ENCODE measurements at regions not wholly inside any gene's neighbourhood (a gene's known extent, or its start where the extent isn't known, plus 50 kb on each side); places are given as distances from the start of the nearest gene placed in this dataset.

DNA sequence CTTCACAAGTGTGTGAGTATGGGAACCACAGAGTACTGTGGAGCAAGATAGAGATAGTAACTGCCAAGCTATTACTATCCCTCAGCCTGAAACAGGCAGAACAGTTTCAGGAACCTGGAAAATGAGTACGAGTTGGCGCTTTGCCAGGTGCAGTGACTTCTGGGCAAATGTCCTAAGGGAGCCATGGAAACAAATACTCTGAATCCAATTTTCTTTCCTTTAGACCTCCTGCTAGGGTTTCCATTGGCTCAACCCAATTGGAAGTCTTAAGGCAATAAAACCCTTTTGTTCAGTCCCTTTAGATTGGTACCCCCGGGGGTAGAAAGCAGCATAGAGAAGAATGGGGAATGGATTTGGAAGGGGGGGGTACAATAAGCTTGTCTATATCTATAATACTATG, 205.0 kb upstream of the EPHA7 start:
- H3K27me3 Mint-ChIP-seq (ENCODE audit: insufficient read depth) = no peaks in the 10 kb centered on the region
- DNase-seq = no peak
- H3K4me1 Mint-ChIP-seq (ENCODE audit: low read depth) = no peaks in the 10 kb centered on the region
- H3K27ac Mint-ChIP-seq = no peak overlapping the region
- H3K36me3 Mint-ChIP-seq (ENCODE audit: low read depth) = no peaks in the 10 kb centered on the region
- no peak overlapping the region for H3K4me3 Mint-ChIP-seq
- no peak for TF ChIP-seq CTCF (IDR thresholded peaks at IDR 0.05)
- H3K9me3 Mint-ChIP-seq = peaks cover 47% of the 10 kb centered on the region

DNA sequence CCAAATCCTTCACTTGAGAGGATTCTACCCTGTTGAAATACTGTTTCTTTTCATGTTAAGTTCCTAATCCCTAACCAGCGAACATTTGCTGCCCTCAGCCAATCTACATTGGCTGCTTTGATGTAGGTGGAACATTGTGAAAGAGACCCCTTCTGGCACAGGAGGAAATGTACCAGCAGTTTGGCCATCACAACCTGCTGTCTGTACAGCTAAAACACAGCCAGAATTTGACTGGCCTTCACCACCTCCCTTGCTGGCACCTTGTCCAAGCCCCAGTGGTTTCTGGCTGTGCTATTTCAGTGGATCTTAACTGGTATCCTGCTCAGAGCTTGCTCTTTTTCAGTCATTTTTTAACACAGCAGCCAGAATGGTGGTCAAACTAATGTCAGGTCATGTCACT, 202.1 kb upstream of the EPHA7 start:
- no peak overlapping the region for H3K4me3 Mint-ChIP-seq
- DNase-seq = no peak

DNA sequence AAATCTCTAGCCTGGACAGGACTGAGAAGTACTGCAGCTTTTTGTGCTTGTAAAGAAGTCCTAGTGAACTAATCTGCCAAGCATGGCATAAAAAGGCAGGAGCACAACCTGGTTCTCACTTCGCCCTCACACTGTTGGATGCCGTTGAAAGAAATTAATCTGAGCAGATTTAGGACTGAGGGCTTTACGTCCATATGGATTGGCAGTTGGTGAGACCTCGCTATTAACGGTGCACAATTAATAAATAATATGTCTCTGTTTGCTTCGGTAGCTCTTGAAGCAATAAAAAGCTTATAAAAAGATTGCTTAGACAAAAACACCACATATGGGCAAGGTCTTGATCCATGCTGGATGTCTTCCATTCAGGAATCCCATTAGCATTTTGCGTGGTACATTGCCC, 185.6 kb upstream of the EPHA7 start:
- Mint-ChIP-seq H3K4me1 (ENCODE audit: low read depth) (no peaks in the 10 kb centered on the region), H3K4me3 (no peak overlapping the region), H3K9me3 (peaks cover 12% of the 10 kb centered on the region), H3K36me3 (ENCODE audit: low read depth) (no peaks in the 10 kb centered on the region), H3K27ac (no peak overlapping the region), H3K27me3 (ENCODE audit: insufficient read depth) (no peaks in the 10 kb centered on the region; the same call in 1 of the 2 replicates)
- DNase-seq = no peak
- no peak for TF ChIP-seq CTCF (IDR thresholded peaks at IDR 0.05)

More for the DNA sequence above, 202.1 kb upstream of the EPHA7 start:
- no peak overlapping the region for H3K27ac Mint-ChIP-seq
- TF ChIP-seq CTCF (IDR thresholded peaks at IDR 0.05) = no peak
- H3K4me1 Mint-ChIP-seq (ENCODE audit: low read depth) = no peaks in the 10 kb centered on the region
- H3K27me3 Mint-ChIP-seq (ENCODE audit: insufficient read depth) = no peaks in the 10 kb centered on the region
- H3K9me3 Mint-ChIP-seq = peaks cover 38% of the 10 kb centered on the region
- no peaks in the 10 kb centered on the region for H3K36me3 Mint-ChIP-seq (ENCODE audit: low read depth)

- H3K36me3 Mint-ChIP-seq (ENCODE audit: low read depth) = no peaks in the 10 kb centered on the region
- H3K9me3 Mint-ChIP-seq = peaks cover 24% of the 10 kb centered on the region
- no peak overlapping the region for H3K4me3 Mint-ChIP-seq
- H3K4me1 Mint-ChIP-seq (ENCODE audit: low read depth) = no peaks in the 10 kb centered on the region
- DNase-seq = no peak
- H3K27me3 Mint-ChIP-seq (ENCODE audit: insufficient read depth) = no peaks in the 10 kb centered on the region
- H3K27ac Mint-ChIP-seq = no peak overlapping the region
- TF ChIP-seq CTCF (IDR thresholded peaks at IDR 0.05) = no peak
Observed at GRCh38 chr6:93592417-93592816, 173.1 kb upstream of the EPHA7 start.

DNA sequence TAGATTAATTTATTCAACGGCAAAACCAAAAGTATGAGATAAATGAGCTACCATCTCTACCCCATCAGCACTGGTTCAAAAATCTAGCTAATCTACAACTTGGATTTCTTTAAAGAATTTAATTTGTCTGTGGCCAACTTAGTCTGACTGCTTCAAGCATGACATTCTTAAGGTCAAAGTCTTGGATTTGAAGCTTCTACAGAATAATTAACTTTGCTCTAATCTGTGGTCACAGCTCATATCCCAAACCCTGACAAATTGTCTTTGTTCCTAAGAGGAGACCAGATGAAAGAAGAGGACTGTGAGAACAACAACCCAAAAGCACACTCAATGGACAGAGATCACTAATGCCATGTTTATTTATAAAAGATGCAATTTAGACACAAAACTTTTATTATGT, 166.9 kb upstream of the EPHA7 start:
- peaks cover 31% of the 10 kb centered on the region for H3K9me3 Mint-ChIP-seq
- no peaks in the 10 kb centered on the region for H3K36me3 Mint-ChIP-seq (ENCODE audit: low read depth)
- TF ChIP-seq CTCF (IDR thresholded peaks at IDR 0.05) = no peak
- H3K4me3 Mint-ChIP-seq = no peak overlapping the region
- H3K4me1 Mint-ChIP-seq (ENCODE audit: low read depth) = no peaks in the 10 kb centered on the region
- H3K27ac Mint-ChIP-seq = no peak overlapping the region
- no peaks in the 10 kb centered on the region for H3K27me3 Mint-ChIP-seq (ENCODE audit: insufficient read depth)
- DNase-seq = no peak

DNA sequence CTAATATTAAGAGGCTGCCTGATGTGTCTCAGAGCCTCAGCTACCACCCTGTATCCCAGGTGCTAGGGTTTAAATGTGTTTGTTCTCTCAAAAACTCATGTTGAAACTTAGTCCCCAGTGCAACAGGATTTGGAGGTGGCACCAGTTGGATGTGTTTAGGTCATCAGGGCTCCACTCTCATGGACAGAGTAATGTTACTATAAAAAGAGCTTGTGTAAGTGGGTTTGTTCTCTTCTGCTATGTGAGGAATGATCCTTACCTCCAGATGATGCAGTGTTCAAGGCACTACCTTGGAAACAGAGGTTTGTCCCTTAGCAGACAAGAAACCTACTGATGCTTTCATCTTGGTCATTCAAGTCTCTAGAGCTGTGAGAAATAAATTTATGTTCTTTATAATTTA, 164.9 kb upstream of the EPHA7 start:
- no peak overlapping the region for H3K4me3 Mint-ChIP-seq
- no peak overlapping the region for H3K27ac Mint-ChIP-seq
- no peak for DNase-seq
- peaks cover 23% of the 10 kb centered on the region for H3K9me3 Mint-ChIP-seq
- no peaks in the 10 kb centered on the region for H3K36me3 Mint-ChIP-seq (ENCODE audit: low read depth)
- TF ChIP-seq CTCF (IDR thresholded peaks at IDR 0.05) = no peak
- no peaks in the 10 kb centered on the region for H3K4me1 Mint-ChIP-seq (ENCODE audit: low read depth)
- H3K27me3 Mint-ChIP-seq (ENCODE audit: insufficient read depth) = no peaks in the 10 kb centered on the region
